Neural progenitor cell (in vitro differentiated cells): ENCODE measurements at regions not wholly inside any gene's neighbourhood (a gene's known extent, or its start where the extent isn't known, plus 50 kb on each side); places are given as distances from the start of the nearest gene placed in this dataset.

Source experiments
- CTCF ChIP-seq: fragments of 200-600 bp; sonication (generic); IDR thresholded peaks from 2 replicates; pipeline ENCODE4 v1.5.1; 2017; ENCODE audit warnings: antibody characterized with exemption, mild to moderate bottlenecking
- EZH2 ChIP-seq: fragments of 200-600 bp; sonication (generic); IDR thresholded peaks from 2 replicates; pipeline ENCODE4 v1.6.1; 2017; ENCODE audit warnings: antibody characterized with exemption, mild to moderate bottlenecking, moderate library complexity
- EZH2phosphoT487 ChIP-seq: fragments of 200-600 bp; sonication (generic); IDR thresholded peaks from 2 replicates; pipeline ENCODE4 v1.6.1; 2017; ENCODE audit warnings: antibody characterized with exemption

- TF ChIP-seq EZH2phosphoT487 (no peak), CTCF (no peak), EZH2 (no peak)
Observed at GRCh38 chr13:21986602-21987001, 315.7 kb downstream of the FGF9 start.
